Subcutaneous abdominal adipose tissue (tissue), 5 donors: ENCODE measurements at regions not wholly inside any gene's neighbourhood (a gene's known extent, or its start where the extent isn't known, plus 50 kb on each side); places are given as distances from the start of the nearest gene placed in this dataset.

Experiments used
- H3K27ac ChIP-seq: one replicate; pipeline ENCODE4 v1.7.0; 2013; ENCODE audit warnings: low read depth, mild to moderate bottlenecking, inconsistent platforms, low read length, moderate library complexity
- H3K27me3 ChIP-seq, 5 donors: one replicate each; pipeline ENCODE4 v1.7.0; 2013; ENCODE audit warnings: low read length in 5 of 5, inconsistent platforms in 1 of 5; ENCODE audit not compliant: control insufficient read depth in 5 of 5, insufficient read depth in 4 of 5
- H3K36me3 ChIP-seq, 5 donors: one replicate each; pipeline ENCODE4 v1.7.0; 2013; ENCODE audit warnings: low read length in 5 of 5; ENCODE audit not compliant: control insufficient read depth in 5 of 5, insufficient read depth in 5 of 5
- H3K4me1 ChIP-seq, 5 donors: one replicate each; pipeline ENCODE4 v1.7.0; 2013; ENCODE audit warnings: low read length in 5 of 5, mild to moderate bottlenecking in 3 of 5, moderate library complexity in 1 of 5; ENCODE audit not compliant: control insufficient read depth in 5 of 5, insufficient read depth in 5 of 5
- H3K4me3 ChIP-seq, 5 donors: one replicate each; pipeline ENCODE4 v1.7.0; 2013; ENCODE audit warnings: low read length in 5 of 5, low read depth in 1 of 5
- H3K9ac ChIP-seq, 5 donors: one replicate each; pipeline ENCODE4 v1.7.0; 2013; ENCODE audit warnings: low read length in 5 of 5, mild to moderate bottlenecking in 4 of 5, moderate library complexity in 3 of 5
- H3K9me3 ChIP-seq, 5 donors: one replicate each; pipeline ENCODE4 v1.7.0; 2013; ENCODE audit warnings: low read length in 5 of 5; ENCODE audit not compliant: control insufficient read depth in 5 of 5
- donor health status: healthy.
- donor health status: healthy.
- donor health status: healthy.
- donor health status: healthy.
- donor health status: healthy.

GRCh38 chr17:31674305-31674704 is 184.7 kb downstream of the COPRS start:
- Histone ChIP-seq H3K27me3 (no peaks in the 10 kb centered on the region), H3K9ac (peak overlapping the region in 1 of 5 donors; percentile 1), H3K4me1 (peaks cover 7 to 51% (median 47%) of the 10 kb centered on the region in 5 donors), H3K4me3 (no peak overlapping the region), H3K9me3 (no peaks in the 10 kb centered on the region), H3K27ac (peak overlapping the region; percentile 76), H3K36me3 (no peaks in the 10 kb centered on the region)

- Histone ChIP-seq H3K4me3 (no peak overlapping the region), H3K36me3 (no peaks in the 10 kb centered on the region), H3K27ac (no peak overlapping the region), H3K9me3 (no peaks in the 10 kb centered on the region), H3K9ac (no peak overlapping the region), H3K27me3 (no peaks in the 10 kb centered on the region), H3K4me1 (peaks cover 5 to 38% (median 35%) of the 10 kb centered on the region in 5 donors)
These were observed 186.0 kb downstream of the COPRS start for GRCh38 chr17:31673076-31673475.

GRCh38 chr17:31672161-31672819 is 186.8 kb downstream of the COPRS start:
- Histone ChIP-seq H3K4me1 (peaks cover 5 to 31% (median 27%) of the 10 kb centered on the region in 5 donors), H3K9ac (no peak overlapping the region), H3K4me3 (no peak overlapping the region), H3K36me3 (no peaks in the 10 kb centered on the region), H3K9me3 (no peaks in the 10 kb centered on the region), H3K27me3 (no peaks in the 10 kb centered on the region), H3K27ac (no peak overlapping the region)

- H3K4me1 ChIP-seq = no peaks in the 10 kb centered on the region
- H3K4me3 ChIP-seq = peak overlapping the region in 2 of 5 donors; percentile 14 to 33
- no peaks in the 10 kb centered on the region for H3K27me3 ChIP-seq
- H3K9me3 ChIP-seq = peaks cover 10 to 45% (median 33%) of the 10 kb centered on the region in 5 donors
- no peak overlapping the region for H3K27ac ChIP-seq
- H3K36me3 ChIP-seq = no peaks in the 10 kb centered on the region
- no peak overlapping the region for H3K9ac ChIP-seq
These were observed 195.5 kb downstream of the COPRS start for GRCh38 chr17:31663576-31663975.

GRCh38 chr17:31660684-31661083 is 198.4 kb downstream of the COPRS start:
- no peaks in the 10 kb centered on the region for H3K4me1 ChIP-seq
- H3K36me3 ChIP-seq = no peaks in the 10 kb centered on the region
- H3K9me3 ChIP-seq = peaks cover 10 to 41% (median 33%) of the 10 kb centered on the region in 5 donors
- H3K27me3 ChIP-seq = no peaks in the 10 kb centered on the region
- H3K9ac ChIP-seq = no peak overlapping the region
- no peak overlapping the region for H3K27ac ChIP-seq
- H3K4me3 ChIP-seq = no peak overlapping the region

GRCh38 chr17:31657876-31658275 is 201.2 kb downstream of the COPRS start:
- H3K4me1 ChIP-seq = peaks cover 0 to 10% (median 7%) of the 10 kb centered on the region in 5 donors
- H3K4me3 ChIP-seq = no peak overlapping the region
- no peaks in the 10 kb centered on the region for H3K27me3 ChIP-seq
- H3K9me3 ChIP-seq = peaks cover 2 to 22% (median 16%) of the 10 kb centered on the region in 5 donors
- H3K27ac ChIP-seq = no peak overlapping the region
- no peaks in the 10 kb centered on the region for H3K36me3 ChIP-seq
- H3K9ac ChIP-seq = no peak overlapping the region

- no peaks in the 10 kb centered on the region for H3K36me3 ChIP-seq
- no peaks in the 10 kb centered on the region for H3K9me3 ChIP-seq
- H3K27me3 ChIP-seq = no peaks in the 10 kb centered on the region
- H3K4me1 ChIP-seq = peaks cover 0 to 10% (median 7%) of the 10 kb centered on the region in 5 donors
- no peak overlapping the region for H3K4me3 ChIP-seq
- no peak overlapping the region for H3K9ac ChIP-seq
- no peak overlapping the region for H3K27ac ChIP-seq
These were observed 204.1 kb downstream of the COPRS start for GRCh38 chr17:31654936-31655335.

GRCh38 chr17:31653691-31654090 is 205.4 kb downstream of the COPRS start:
- Histone ChIP-seq H3K36me3 (no peaks in the 10 kb centered on the region), H3K27me3 (no peaks in the 10 kb centered on the region), H3K27ac (no peak overlapping the region), H3K4me1 (peaks cover 0 to 10% (median 7%) of the 10 kb centered on the region in 5 donors), H3K9ac (no peak overlapping the region), H3K4me3 (peak overlapping the region in 2 of 5 donors; percentile 4), H3K9me3 (no peaks in the 10 kb centered on the region)

GRCh38 chr17:31650756-31651520 is 208.1 kb downstream of the COPRS start:
- no peak overlapping the region for H3K9ac ChIP-seq
- H3K27me3 ChIP-seq = no peaks in the 10 kb centered on the region
- peaks cover 0 to 10% (median 7%) of the 10 kb centered on the region in 5 donors for H3K4me1 ChIP-seq
- H3K27ac ChIP-seq = no peak overlapping the region
- no peaks in the 10 kb centered on the region for H3K36me3 ChIP-seq
- H3K4me3 ChIP-seq = no peak overlapping the region
- H3K9me3 ChIP-seq = peaks cover 0 to 6% (median 5%) of the 10 kb centered on the region in 5 donors

GRCh38 chr17:31649302-31649701 is 209.7 kb downstream of the COPRS start:
- Histone ChIP-seq H3K4me1 (peaks cover 0 to 10% (median 7%) of the 10 kb centered on the region in 5 donors), H3K9ac (no peak overlapping the region), H3K4me3 (no peak overlapping the region), H3K27ac (no peak overlapping the region), H3K36me3 (no peaks in the 10 kb centered on the region), H3K27me3 (no peaks in the 10 kb centered on the region), H3K9me3 (peaks cover 0 to 12% (median 11%) of the 10 kb centered on the region in 5 donors)
